ENCODE measurements at regions not wholly inside any gene's neighbourhood (a gene's known extent, or its start where the extent isn't known, plus 50 kb on each side); places are given as distances from the start of the nearest gene placed in this dataset.

DNA sequence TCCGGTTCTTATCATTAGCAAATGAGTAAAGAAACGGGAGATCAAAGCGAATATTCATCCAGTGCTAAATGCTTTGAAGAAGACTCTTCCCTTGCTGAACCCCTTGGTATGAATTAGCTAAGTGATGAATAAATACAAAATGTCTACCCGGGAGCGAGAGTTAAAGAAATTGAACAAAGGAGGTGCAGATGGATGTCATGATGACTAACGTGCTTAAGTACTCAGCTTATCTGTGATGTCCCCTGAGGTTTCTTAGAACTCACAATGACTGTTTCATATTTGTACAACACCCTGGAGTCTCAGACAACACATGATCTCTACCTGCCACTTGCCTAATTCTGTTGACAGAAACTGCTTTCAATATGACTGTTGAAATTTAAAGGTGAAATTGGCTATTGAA, 148.5 kb downstream of the TMEM200C start (continued):
- TF ChIP-seq, protein P1, sequence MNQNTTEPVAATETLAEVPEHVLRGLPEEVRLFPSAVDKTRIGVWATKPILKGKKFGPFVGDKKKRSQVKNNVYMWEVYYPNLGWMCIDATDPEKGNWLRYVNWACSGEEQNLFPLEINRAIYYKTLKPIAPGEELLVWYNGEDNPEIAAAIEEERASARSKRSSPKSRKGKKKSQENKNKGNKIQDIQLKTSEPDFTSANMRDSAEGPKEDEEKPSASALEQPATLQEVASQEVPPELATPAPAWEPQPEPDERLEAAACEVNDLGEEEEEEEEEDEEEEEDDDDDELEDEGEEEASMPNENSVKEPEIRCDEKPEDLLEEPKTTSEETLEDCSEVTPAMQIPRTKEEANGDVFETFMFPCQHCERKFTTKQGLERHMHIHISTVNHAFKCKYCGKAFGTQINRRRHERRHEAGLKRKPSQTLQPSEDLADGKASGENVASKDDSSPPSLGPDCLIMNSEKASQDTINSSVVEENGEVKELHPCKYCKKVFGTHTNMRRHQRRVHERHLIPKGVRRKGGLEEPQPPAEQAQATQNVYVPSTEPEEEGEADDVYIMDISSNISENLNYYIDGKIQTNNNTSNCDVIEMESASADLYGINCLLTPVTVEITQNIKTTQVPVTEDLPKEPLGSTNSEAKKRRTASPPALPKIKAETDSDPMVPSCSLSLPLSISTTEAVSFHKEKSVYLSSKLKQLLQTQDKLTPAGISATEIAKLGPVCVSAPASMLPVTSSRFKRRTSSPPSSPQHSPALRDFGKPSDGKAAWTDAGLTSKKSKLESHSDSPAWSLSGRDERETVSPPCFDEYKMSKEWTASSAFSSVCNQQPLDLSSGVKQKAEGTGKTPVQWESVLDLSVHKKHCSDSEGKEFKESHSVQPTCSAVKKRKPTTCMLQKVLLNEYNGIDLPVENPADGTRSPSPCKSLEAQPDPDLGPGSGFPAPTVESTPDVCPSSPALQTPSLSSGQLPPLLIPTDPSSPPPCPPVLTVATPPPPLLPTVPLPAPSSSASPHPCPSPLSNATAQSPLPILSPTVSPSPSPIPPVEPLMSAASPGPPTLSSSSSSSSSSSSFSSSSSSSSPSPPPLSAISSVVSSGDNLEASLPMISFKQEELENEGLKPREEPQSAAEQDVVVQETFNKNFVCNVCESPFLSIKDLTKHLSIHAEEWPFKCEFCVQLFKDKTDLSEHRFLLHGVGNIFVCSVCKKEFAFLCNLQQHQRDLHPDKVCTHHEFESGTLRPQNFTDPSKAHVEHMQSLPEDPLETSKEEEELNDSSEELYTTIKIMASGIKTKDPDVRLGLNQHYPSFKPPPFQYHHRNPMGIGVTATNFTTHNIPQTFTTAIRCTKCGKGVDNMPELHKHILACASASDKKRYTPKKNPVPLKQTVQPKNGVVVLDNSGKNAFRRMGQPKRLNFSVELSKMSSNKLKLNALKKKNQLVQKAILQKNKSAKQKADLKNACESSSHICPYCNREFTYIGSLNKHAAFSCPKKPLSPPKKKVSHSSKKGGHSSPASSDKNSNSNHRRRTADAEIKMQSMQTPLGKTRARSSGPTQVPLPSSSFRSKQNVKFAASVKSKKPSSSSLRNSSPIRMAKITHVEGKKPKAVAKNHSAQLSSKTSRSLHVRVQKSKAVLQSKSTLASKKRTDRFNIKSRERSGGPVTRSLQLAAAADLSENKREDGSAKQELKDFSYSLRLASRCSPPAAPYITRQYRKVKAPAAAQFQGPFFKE (tag by site-specific recombination; IDR thresholded peaks at IDR 0.05; ENCODE audit: borderline replicate concordance), result no peak
- TF ChIP-seq GLI2 (tag by site-specific recombination; IDR thresholded peaks at IDR 0.05; ENCODE audit: borderline replicate concordance, low read depth), result peak; percentile 8; the same call in 1 of the 2 replicates
- TF ChIP-seq OSR2 (tag by site-specific recombination; IDR thresholded peaks at IDR 0.05), result peak; percentile 26; the same call in 1 of the 2 replicates

- CTCF ChIA-PET, result no interaction called here
- Histone ChIP-seq H3K4me1 (ENCODE audit: control insufficient read depth, insufficient read depth, low read length) (peaks cover 5% of the 10 kb centered on the region), H3K36me3 (ENCODE audit: control insufficient read depth in 2 of 2, insufficient read depth in 1 of 2, low read length in 2 of 2) (no peaks in the 10 kb centered on the region), H3K4me3 (ENCODE audit: low read depth, low read length) (no peak overlapping the region), H3K9me3 (ENCODE audit: control insufficient read depth, insufficient read depth, low read depth, low read length) (no peaks in the 10 kb centered on the region), H3K27ac (ENCODE audit: extremely low read depth, low read depth, low read length) (no peak overlapping the region)
- peak; percentile 70; the same call in 1 of the 2 replicates for TF ChIP-seq RBAK (tag by site-specific recombination; IDR thresholded peaks at IDR 0.05)
- TF ChIP-seq ZNF366 (tag by site-specific recombination; conservative IDR thresholded peaks at IDR 0.05), result no peak
- POLR2A ChIA-PET, result no interaction called here
These were observed 150.7 kb downstream of the TMEM200C start for GRCh38 chr18:5744659-5745058.

- Histone ChIP-seq H3K4me3 (ENCODE audit: low read depth, low read length) (no peak overlapping the region), H3K27ac (ENCODE audit: extremely low read depth, low read depth, low read length) (no peak overlapping the region), H3K36me3 (ENCODE audit: control insufficient read depth in 2 of 2, insufficient read depth in 1 of 2, low read length in 2 of 2) (no peaks in the 10 kb centered on the region), H3K4me1 (ENCODE audit: control insufficient read depth, insufficient read depth, low read length) (no peaks in the 10 kb centered on the region), H3K9me3 (ENCODE audit: control insufficient read depth, insufficient read depth, low read depth, low read length) (no peaks in the 10 kb centered on the region)
- CTCF ChIA-PET, result interaction anchor here (0.6 kb wide), 1 partner anchor 282 kb away, joined by 4 read pairs; no protein-coding TSS in a partner anchor
- POLR2A ChIA-PET, result no interaction called here
- TF ChIP-seq ZIC2 (tag by site-specific recombination; IDR thresholded peaks at IDR 0.05), result no peak
- TF ChIP-seq ZNF302 (tag by site-specific recombination; IDR thresholded peaks at IDR 0.05; ENCODE audit: low read depth), result no peak
- no peak for TF ChIP-seq OSR2 (tag by site-specific recombination; IDR thresholded peaks at IDR 0.05)
- no peak for TF ChIP-seq ZNF561 (tag by site-specific recombination; IDR thresholded peaks at IDR 0.05; ENCODE audit: borderline replicate concordance)
- no peak for TF ChIP-seq ZSCAN18 (tag by site-specific recombination; IDR thresholded peaks at IDR 0.05)
- TF ChIP-seq ZNF544 (tag by site-specific recombination; IDR thresholded peaks at IDR 0.05), result no peak
- TF ChIP-seq ZNF488 (tag by site-specific recombination; IDR thresholded peaks at IDR 0.05), result no peak
- TF ChIP-seq SP2 (tag by site-specific recombination; IDR thresholded peaks at IDR 0.05), result no peak
- TF ChIP-seq ZNF366 (tag by site-specific recombination; conservative IDR thresholded peaks at IDR 0.05), result no peak
- no peak for TF ChIP-seq ZNF585B (tag by site-specific recombination; IDR thresholded peaks at IDR 0.05)
- TF ChIP-seq ZNF184 (tag by site-specific recombination; IDR thresholded peaks at IDR 0.05), result no peak
- no peak for TF ChIP-seq PATZ1 (tag by site-specific recombination; IDR thresholded peaks at IDR 0.05)
- no peak for TF ChIP-seq ZNF138 (tag by site-specific recombination; IDR thresholded peaks at IDR 0.05; ENCODE audit: borderline replicate concordance)
- TF ChIP-seq, protein P2, sequence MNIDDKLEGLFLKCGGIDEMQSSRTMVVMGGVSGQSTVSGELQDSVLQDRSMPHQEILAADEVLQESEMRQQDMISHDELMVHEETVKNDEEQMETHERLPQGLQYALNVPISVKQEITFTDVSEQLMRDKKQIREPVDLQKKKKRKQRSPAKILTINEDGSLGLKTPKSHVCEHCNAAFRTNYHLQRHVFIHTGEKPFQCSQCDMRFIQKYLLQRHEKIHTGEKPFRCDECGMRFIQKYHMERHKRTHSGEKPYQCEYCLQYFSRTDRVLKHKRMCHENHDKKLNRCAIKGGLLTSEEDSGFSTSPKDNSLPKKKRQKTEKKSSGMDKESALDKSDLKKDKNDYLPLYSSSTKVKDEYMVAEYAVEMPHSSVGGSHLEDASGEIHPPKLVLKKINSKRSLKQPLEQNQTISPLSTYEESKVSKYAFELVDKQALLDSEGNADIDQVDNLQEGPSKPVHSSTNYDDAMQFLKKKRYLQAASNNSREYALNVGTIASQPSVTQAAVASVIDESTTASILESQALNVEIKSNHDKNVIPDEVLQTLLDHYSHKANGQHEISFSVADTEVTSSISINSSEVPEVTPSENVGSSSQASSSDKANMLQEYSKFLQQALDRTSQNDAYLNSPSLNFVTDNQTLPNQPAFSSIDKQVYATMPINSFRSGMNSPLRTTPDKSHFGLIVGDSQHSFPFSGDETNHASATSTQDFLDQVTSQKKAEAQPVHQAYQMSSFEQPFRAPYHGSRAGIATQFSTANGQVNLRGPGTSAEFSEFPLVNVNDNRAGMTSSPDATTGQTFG (tag by site-specific recombination; IDR thresholded peaks at IDR 0.05; ENCODE audit: borderline replicate concordance), result no peak
- no peak for TF ChIP-seq ZNF24 (tag by site-specific recombination; IDR thresholded peaks at IDR 0.05)
- TF ChIP-seq ZNF2 (tag by site-specific recombination; IDR thresholded peaks at IDR 0.05), result no peak
These were observed 156.8 kb downstream of the TMEM200C start for GRCh38 chr18:5738526-5738925.
